ENCODE measurements at regions not wholly inside any gene's neighbourhood (a gene's known extent, or its start where the extent isn't known, plus 50 kb on each side); places are given as distances from the start of the nearest gene placed in this dataset.

DNA sequence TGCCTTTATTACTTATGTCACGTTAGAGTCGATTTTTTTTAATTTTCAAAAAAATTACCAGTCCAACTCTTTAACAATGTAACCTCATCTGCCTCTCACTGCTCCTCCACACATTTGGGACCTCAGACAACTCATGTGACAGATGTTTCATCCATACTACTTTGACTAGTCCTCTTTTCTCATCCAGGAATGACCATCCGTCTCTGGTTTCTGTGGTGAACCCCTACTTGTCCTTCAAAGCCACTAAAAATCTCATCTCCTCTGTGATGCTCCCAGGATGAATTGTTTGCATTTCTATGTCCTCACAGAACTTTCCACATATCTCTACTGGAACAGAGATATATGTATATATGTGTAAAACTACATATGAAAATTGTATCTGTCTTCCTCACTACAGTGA is 149.8 kb upstream of the ZNF462 start:
- TF ChIP-seq, protein P1, sequence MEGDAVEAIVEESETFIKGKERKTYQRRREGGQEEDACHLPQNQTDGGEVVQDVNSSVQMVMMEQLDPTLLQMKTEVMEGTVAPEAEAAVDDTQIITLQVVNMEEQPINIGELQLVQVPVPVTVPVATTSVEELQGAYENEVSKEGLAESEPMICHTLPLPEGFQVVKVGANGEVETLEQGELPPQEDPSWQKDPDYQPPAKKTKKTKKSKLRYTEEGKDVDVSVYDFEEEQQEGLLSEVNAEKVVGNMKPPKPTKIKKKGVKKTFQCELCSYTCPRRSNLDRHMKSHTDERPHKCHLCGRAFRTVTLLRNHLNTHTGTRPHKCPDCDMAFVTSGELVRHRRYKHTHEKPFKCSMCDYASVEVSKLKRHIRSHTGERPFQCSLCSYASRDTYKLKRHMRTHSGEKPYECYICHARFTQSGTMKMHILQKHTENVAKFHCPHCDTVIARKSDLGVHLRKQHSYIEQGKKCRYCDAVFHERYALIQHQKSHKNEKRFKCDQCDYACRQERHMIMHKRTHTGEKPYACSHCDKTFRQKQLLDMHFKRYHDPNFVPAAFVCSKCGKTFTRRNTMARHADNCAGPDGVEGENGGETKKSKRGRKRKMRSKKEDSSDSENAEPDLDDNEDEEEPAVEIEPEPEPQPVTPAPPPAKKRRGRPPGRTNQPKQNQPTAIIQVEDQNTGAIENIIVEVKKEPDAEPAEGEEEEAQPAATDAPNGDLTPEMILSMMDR (conservative IDR thresholded peaks at IDR 0.05; ENCODE audit: low read length): no peak
- TF ChIP-seq EZH2phosphoT487 (IDR thresholded peaks at IDR 0.05; ENCODE audit: borderline replicate concordance): no peak

Measured in Loucy (cell line).